NCI-H1105 (cell line): ENCODE measurements at regions not wholly inside any gene's neighbourhood (a gene's known extent, or its start where the extent isn't known, plus 50 kb on each side); places are given as distances from the start of the nearest gene placed in this dataset.
"Not testable (repeated sequence)": the region's sequence is repeated elsewhere in the genome, so short reads cannot be mapped to it uniquely, and the experiment has no call there.

Experiments used
- DNase-seq: peaks from one replicate; lab custom pipeline; 2025; lab: John Stamatoyannopoulos, UW

DNA sequence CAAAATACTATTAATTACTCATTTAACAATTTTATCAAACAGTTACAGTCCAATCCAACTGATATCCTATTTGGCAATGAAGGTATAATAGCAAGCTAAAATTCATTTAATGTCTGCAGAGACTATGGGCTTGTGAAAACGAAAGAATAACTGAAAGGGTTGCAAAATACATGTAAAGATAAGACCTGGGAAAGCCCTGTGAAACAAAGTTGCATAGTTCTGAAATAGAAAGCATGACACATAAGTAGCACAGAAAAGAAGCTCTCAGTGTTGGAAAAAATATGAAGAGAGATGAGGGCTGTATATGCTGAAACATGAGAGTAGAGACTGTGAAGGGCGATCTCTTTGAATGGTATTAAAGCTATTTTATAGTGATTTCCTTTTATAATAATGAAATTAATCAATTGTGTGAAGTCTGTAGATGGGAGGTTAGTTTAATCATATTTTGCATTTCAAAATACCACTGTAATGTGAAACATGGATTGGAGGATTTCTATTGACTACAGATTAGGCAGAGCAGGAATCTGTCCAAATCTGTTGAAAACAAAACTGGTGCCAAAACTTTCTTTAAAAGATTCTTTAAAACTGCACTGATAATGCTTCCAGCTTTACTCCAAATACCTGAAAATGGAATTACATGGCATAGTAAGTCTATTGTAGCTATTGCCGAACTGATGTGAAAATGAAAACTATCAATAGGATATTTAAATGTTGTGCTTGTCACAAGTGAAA is 1518.9 kb upstream of the B3GALT2 start:
- DNase-seq, result no peak

- DNase-seq, result no peak
Observed at GRCh38 chr1:194698908-194699318, 1512.5 kb upstream of the B3GALT2 start.

GRCh38 chr1:194693244-194693643 is 1506.8 kb upstream of the B3GALT2 start:
- no peak for DNase-seq

- DNase-seq, result no peak
Observed at GRCh38 chr1:194684636-194685035, 1498.2 kb upstream of the B3GALT2 start.

DNA sequence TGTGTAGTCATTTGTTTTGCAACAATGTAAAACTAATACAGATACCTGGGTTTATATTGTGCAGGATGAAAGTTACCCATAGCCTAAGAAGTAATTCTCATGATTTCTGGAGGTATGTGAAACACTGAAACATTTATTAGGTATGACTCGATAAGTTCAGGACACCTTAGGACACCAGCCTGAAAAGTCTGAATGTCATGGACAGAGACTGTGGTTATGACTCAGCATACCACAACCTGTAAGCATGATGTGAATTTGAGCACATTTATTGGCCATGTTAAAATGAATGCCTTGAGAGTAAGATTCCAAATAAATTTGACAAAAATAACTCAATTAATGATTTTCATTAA is 1471.7 kb upstream of the B3GALT2 start:
- DNase-seq, result no peak

GRCh38 chr1:194654956-194655355 is 1468.5 kb upstream of the B3GALT2 start:
- DNase-seq, result no peak

- DNase-seq, result no peak
Observed at GRCh38 chr1:194653385-194653784, 1467.0 kb upstream of the B3GALT2 start.

- no peak for DNase-seq
Observed at GRCh38 chr1:194647118-194647517, 1460.7 kb upstream of the B3GALT2 start.

DNA sequence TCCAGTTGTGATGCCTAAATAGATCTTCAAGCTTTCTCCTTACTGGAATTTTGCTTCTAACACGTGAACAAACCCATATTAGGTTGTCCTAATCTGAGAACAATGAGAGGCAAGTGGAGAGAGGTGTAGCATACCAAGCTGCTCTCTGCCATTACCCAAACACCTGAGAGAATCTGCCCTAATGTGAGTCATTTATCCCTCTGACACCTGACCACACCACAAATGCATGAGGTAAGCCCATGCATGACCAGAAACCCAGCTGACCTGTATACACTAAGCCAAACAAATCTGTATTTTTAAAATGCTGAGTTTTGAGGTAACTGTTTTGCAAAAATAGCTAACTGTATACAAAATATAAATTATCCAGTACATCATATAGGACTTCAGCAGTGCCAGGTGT is 1458.1 kb upstream of the B3GALT2 start:
- no peak for DNase-seq

DNA sequence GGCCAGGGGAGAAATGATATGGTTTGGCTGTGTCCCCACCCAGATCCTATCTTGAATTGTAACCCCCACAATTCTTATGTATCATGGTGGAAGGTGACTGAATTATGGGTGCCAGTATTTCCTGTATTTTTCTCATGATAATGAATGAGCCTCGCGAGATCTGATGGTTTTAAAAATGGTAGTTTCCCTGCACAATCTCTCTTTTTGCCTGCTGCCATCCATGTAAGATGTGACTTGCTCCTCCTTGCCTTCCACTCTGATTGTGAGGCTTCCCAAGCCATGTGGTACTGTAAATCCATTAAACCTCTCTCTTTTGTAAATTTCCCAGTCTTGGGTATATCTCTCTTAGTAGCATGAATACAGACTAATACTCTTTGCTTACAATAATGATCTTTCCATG is 1453.9 kb upstream of the B3GALT2 start:
- no peak for DNase-seq

DNA sequence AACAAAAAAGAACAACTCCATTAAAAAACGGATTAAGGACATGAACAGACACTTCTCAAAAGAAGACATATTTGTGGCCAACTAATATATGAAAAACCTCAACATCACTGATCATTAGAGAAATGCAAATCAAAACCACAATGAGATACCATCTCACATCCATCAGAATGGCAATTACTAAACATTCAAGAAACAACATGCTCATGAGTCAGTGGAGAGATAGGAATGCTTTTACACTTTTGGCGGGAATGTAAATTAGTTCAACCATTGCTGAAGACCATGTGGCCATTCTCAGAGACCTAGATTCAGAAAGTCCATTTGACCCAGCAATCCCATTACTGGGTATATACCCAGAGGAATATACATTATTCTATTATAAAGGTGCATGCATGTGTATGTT is 1442.6 kb upstream of the B3GALT2 start:
- no peak for DNase-seq

DNA sequence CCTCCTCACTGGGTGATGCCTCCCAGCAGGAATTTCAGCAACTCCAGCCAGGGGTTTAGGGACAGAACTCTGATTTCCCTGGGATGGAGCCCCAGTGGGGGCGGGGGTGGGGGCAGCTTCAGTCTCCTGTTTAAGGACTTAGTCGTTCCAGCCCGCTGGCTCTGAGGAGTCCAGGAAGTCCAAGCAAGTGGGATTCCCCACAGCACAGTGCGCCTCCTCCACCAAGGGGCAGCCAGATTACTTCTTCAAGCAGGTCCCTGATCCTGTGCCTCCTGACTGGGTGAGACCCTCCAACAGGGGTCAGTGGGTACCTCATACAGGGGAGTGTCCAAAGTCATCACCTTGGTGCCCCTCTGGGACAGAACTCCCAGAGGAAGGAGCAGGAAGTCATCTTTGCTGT is 1438.4 kb upstream of the B3GALT2 start:
- DNase-seq, result no peak

DNA sequence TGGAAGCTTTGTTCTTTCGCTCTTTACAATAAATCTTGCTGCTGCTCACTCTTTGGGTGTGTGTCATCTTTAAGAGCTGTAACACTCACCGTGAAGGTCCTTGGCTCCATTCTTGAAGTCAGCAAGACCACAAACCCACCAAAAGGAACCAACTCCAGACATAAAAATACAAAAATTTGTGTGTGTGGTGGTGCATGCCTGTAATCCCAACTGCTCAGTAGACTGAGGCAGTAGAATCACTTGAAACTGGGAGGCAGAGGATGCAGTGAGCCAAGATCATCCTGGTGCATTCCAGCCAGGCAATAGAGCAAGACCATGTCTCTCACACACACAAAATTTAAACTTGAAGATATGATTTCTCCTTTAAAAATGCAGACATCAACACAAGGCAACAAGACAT is 1431.7 kb upstream of the B3GALT2 start:
- DNase-seq, result no peak

DNA sequence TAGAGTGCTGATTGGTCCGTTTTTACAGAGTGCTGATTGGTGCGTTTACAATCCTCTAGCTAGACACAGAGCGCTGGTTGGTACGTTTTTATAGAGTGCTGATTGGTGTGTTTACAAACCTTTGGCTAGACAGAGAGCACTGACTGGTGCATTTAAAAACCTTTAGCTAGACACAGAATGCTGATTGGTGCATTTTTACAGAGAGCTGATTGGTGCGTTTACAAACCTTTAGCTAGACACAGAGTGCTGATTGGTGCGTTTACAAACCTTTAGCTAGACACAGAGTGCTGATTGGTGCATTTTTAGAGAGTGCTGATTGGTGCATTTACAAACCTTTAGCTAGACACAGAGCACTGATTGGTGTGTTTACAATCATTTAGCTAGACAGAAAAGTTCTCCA is 1430.9 kb upstream of the B3GALT2 start:
- not testable (repeated sequence) for DNase-seq

DNA sequence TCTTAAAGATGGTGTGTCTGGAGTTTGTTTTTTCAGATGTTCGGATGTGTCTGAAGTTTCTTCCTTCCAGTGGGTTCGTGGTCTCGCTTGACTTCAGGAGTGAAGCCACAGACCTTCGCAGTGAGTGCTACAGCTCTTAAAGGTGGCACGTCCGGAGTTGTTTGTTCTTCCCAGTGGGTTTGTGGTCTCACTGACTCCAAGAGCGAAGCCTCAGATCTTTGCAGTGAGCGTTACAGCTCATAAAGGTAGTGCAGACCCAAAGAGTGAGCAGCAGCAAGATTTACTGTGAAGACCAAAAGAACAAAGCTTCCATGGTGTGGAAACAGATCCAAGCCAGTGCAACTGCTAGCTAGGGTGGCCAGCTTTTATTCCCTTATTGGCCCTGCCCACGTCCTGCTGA is 1430.4 kb upstream of the B3GALT2 start:
- no peak for DNase-seq

GRCh38 chr1:194602184-194602583 is 1415.8 kb upstream of the B3GALT2 start:
- no peak for DNase-seq

DNA sequence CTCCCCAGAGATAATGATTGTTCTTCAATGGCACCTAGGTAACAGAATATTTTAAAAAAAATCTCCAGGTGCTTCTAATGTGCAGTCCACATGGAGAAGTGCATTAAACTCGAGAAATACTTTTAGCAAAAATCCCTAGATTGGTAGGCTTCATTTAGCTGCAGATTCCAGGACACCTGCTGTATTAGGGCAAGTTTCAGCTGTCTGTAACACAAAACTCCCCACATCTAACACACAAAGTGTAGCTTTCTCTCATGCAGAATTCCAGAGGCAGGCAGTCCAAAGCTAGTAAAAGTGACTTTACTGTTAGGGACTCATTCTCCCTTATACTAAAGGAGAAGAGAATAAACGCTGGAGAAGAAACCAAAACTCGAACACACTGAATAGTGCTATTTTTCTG is 1414.3 kb upstream of the B3GALT2 start:
- DNase-seq, result no peak

GRCh38 chr1:194598098-194598497 is 1411.7 kb upstream of the B3GALT2 start:
- no peak for DNase-seq

- DNase-seq, result no peak
Observed at GRCh38 chr1:194586302-194586701, 1399.9 kb upstream of the B3GALT2 start.

DNA sequence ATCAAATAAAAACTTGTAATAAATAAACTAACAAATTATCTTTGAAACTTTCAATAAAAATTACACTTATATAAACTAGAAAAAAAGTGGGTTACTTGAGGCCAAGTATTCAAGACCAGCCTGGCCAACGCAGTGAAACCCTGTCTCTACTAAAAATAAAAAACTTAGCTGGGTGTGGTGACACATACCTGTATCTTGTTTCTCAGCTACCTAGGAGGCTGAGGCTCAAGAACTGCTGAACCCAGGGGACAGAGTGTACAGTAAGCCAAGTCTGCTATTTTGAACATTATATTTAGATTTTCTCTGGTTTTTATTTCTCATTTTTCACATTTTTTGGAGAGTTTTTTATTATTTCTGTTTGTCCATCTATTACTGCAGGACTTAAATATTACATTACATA is 1397.6 kb upstream of the B3GALT2 start:
- no peak for DNase-seq

GRCh38 chr1:194570476-194570875 is 1384.1 kb upstream of the B3GALT2 start:
- DNase-seq, result no peak

DNA sequence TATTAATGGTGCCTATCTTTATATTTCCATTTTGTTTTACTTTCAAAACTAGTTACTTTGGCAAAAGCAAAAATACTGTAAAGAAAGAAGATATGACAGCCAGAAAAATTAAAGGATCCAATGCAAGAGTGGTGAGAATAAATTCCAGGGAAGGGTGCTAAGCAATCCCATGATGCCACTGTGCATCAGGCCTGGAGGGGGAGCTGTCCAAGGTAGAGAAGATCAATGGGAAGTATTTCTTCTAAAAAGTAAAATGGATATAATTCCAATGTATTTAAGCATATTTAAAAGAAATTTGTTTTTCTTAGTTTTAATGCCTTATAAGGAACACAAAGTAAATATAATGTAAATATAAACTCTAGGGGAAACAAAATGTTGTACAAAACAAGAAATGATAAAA is 1382.2 kb upstream of the B3GALT2 start:
- no peak for DNase-seq

GRCh38 chr1:194548071-194548470 is 1361.7 kb upstream of the B3GALT2 start:
- no peak for DNase-seq

- DNase-seq, result no peak
Observed at GRCh38 chr1:194544012-194544411, 1357.6 kb upstream of the B3GALT2 start.

- DNase-seq, result no peak
Observed at GRCh38 chr1:194538453-194538852, 1352.0 kb upstream of the B3GALT2 start.
